KBM-7 (cell line): ENCODE measurements at regions not wholly inside any gene's neighbourhood (a gene's known extent, or its start where the extent isn't known, plus 50 kb on each side); places are given as distances from the start of the nearest gene placed in this dataset.

Source experiments
- DNase-seq: peaks from one replicate; pipeline ENCODE4 v3.0.0-alpha.2; 2015
- in situ Hi-C: fragments of 300-500 bp; cut with MboI; formaldehyde crosslinking; loops from 2 replicates; pipeline ENCODE4 v1.14.3; 2020; ENCODE audit warnings: low sequenced_read_pairs, low pct_unique_long_range_greater_than_20kb, mixed read lengths

- in situ Hi-C loops: no loop called here
- peak; percentile 68 for DNase-seq
Measured at GRCh38 chr2:38178119-38178518, 102.2 kb upstream of the CYP1B1 start.

GRCh38 chr2:38176619-38177021 lies 100.7 kb upstream of the CYP1B1 start:
- DNase-seq: no peak
- in situ Hi-C loops: no loop called here

GRCh38 chr2:38174646-38175423 lies 98.9 kb upstream of the CYP1B1 start:
- DNase-seq: peak; percentile 69
- in situ Hi-C loops: no loop called here

- peak; percentile 8 for DNase-seq
- in situ Hi-C loops: no loop called here
Measured at GRCh38 chr2:38174131-38174530, 98.2 kb upstream of the CYP1B1 start.

GRCh38 chr2:38173683-38174082 lies 97.7 kb upstream of the CYP1B1 start:
- no peak for DNase-seq
- in situ Hi-C loops: no loop called here

- DNase-seq: no peak
- in situ Hi-C loops: no loop called here
Measured at GRCh38 chr2:38171208-38171855, 95.4 kb upstream of the CYP1B1 start.

DNA sequence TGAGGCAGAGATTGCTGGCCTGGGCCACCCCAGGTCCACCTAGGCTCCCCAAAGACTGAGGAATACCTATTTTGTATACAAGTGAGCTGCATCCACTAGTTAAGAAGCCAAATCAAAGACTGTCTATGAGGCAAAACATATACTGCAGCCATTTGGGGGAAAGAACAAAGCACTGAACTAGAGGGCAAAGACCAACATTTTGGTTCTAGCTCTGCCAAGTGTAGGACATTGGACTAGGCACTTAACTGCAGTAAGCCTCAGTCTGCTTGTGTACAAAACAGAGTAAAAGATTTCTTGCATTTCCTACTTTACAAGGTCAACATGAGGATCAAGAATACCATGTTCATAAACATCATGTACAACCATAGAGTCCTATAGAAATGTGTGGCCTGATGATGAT lies 94.8 kb upstream of the CYP1B1 start:
- in situ Hi-C loops: no loop called here
- DNase-seq: no peak

DNA sequence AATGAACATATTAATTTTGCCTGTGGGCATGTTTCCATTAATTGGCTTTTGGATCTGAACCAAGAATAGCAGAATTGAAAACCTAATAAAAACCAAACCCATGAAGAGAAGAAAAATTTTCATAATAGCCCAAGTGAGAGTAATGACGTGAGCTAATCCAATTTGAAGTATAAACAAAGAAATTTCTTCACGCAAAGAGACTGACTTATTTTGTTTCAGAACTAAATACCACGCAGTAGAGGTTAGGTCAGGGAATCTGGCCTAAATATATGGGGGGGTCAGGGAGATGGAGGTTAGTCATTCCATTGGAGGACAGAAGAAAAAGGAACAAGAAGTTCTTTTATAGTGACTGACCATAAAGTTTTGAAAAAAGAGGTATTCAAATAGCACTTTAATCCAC lies 94.1 kb upstream of the CYP1B1 start:
- in situ Hi-C loops: no loop called here
- DNase-seq: no peak

DNA sequence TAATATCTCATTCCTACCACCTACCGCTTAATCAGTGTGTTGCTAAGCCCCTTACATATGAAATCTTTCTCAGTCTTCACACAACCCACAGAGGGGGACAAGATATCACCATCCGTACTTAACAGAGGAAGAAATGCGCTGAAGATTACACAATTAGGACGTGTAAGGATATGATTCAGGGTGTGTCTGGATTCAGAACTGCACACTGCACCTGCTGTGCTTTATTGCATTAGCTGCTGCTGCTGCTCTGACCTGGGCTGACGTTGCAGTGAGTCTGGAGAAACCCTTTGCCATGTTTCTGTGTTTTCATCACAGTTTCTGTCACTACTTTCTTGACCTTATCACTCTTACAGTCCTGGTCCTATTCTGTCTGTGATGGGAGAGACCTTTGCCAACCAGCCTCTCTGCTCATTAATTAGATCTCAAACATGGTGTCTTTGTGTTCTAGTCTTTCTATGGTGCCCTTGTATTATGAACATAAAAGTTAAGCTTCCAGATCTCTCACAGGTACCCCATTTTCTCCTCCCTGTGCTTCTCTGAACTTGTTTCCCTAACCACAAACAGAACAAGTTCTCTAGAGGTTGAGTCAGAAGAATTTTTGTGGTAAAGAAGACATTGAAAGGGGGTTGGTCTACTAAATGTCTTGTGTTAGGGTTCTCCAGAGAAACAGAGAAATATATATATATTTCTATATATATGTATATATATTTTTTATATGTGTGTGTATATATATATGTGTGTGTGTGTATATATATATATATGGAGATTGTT lies 92.9 kb upstream of the CYP1B1 start:
- no peak for DNase-seq
- in situ Hi-C loops: no loop called here

- no peak for DNase-seq
- in situ Hi-C loops: no loop called here
Measured at GRCh38 chr2:38167968-38168350, 92.0 kb upstream of the CYP1B1 start.

DNA sequence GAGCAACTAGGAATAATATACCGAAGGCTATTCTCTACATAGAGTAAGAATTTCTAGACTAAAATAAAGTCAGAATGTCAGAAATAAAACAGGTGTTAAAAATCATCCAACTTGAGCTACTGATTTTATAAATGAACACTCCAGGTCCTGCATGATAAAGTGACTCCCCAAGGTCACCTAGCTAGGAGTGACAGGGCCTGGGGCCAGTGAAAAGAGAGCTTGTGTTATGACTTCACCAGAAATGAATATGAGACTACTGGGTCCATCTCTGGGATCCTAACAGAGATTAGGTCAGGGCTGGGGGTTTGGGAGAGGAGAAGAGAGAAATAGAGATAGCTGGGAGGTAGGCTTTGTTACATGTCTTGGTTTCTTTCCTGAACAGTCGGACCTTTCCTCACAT lies 89.7 kb upstream of the CYP1B1 start:
- DNase-seq: no peak
- in situ Hi-C loops: no loop called here

DNA sequence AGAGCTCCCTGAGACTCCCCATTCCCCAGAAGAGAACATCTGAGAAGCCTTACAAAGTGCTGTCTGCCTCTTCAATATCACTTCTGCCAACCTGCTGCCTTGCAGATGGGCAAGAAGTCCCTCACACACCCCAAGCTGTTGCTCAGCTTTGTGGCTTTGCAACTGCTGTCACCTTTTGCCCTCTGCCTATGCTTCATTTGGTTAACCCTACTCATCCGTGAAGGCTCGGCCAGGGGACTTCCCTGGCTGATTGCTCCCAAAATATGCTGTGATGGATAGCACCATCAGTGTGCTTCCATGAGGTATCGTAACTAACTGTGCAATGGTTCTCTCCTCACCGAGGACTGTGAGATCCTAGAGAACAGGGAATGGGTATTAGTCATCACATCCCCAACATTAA lies 88.9 kb upstream of the CYP1B1 start:
- in situ Hi-C loops: no loop called here

GRCh38 chr2:38163579-38163978 lies 87.6 kb upstream of the CYP1B1 start:
- in situ Hi-C loops: no loop called here
- DNase-seq: no peak

More for the DNA sequence above, 88.9 kb upstream of the CYP1B1 start:
- DNase-seq: no peak

GRCh38 chr2:38163006-38163405 lies 87.1 kb upstream of the CYP1B1 start:
- in situ Hi-C loops: no loop called here

DNA sequence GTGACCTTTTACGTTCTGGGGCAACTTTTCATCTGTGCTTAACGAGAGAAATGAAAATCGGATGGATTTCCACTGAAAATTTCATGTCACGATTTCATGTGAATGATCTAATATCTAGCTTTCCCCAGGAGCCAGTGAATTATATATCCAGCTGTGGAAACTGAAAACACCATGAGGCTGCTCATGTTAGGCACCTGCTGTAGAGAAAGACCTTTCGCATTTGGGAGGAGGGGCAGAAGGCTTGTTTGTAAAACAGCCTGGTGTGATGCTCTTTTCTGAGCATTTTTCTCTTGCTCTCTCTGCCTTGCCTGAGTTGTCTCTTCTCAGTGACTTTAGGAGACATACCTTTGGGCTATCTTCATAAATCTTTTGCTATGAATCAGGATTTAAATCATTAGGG lies 84.6 kb upstream of the CYP1B1 start:
- no peak for DNase-seq
- in situ Hi-C loops: no loop called here

More at GRCh38 chr2:38163006-38163405, 87.1 kb upstream of the CYP1B1 start:
- DNase-seq: no peak

GRCh38 chr2:38159597-38159996 lies 83.6 kb upstream of the CYP1B1 start:
- DNase-seq: no peak

GRCh38 chr2:38159191-38159590 lies 83.2 kb upstream of the CYP1B1 start:
- in situ Hi-C loops: no loop called here
- DNase-seq: no peak

More at GRCh38 chr2:38159597-38159996, 83.6 kb upstream of the CYP1B1 start:
- in situ Hi-C loops: no loop called here

DNA sequence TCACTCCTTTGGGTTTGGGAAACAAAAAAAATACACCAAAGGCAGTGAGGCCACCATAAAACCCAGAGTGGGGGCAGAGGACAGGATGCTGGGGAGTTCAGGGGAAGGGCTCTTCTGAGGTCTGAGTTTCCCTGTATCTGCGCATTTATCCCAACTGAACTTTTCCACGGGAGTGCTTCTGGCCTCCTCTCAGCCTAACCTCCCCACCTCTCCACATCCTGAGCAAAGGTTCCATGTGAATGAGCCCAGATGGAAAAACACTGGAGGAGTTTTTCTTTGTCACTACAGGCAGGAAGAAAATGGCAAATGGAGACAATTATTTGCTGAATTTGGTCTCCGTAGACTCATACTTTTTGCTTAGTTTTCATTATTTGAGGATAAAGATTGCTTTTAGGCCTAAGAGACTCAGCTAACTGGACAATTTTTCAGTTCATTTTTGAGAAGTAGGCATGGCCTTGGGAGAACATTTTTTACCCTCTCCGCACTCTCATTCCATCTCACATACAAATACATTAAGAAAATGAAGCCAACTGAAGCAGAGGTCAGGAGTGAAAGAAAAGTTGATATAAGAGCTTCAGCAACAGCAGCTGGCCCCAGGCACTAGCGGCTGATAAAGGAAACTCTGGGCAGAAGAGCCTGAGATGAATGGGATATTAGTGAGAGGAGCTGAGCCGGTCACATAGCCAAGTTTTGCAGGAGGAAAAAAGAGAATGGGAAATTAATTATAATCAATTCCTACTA lies 82.6 kb upstream of the CYP1B1 start:
- in situ Hi-C loops: no loop called here

DNA sequence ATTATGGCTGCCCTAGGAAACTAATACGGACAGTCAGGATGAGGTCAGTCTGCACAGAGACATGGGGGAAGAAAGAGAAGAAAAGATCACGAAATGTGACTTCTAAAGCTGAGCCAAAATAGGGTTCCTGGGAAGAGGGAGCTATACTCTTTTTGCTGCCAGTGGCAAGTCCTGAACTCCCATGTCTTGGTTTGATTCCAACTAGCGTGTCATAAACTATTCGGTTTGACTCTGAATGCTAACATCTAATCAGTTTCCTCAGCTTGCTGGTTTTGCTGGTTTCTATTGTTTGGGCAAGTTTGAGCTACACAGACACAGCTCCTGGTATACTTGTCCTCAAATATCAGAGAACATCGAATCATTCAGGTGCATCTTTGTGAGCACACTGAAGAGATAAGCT lies 80.5 kb upstream of the CYP1B1 start:
- in situ Hi-C loops: no loop called here
- DNase-seq: no peak

More for the DNA sequence above, 82.6 kb upstream of the CYP1B1 start:
- DNase-seq: no peak
